Stimulated activated CD8-positive, alpha-beta memory T cell treated with anti-CD3 and anti-CD28 coated beads, Interleukin-4, amount 100 ng/mL, for 1 hour (primary cell): ENCODE measurements at regions not wholly inside any gene's neighbourhood (a gene's known extent, or its start where the extent isn't known, plus 50 kb on each side); places are given as distances from the start of the nearest gene placed in this dataset.
"Not testable (repeated sequence)": the region's sequence is repeated elsewhere in the genome, so short reads cannot be mapped to it uniquely, and the experiment has no call there.

Experiments used
- DNase-seq, 2 donors: peaks; one replicate each; pipeline ENCODE4 v3.0.0-alpha.2; 2020; ENCODE audit warnings: low read depth in 2 of 2, low spot score in 1 of 2

DNA sequence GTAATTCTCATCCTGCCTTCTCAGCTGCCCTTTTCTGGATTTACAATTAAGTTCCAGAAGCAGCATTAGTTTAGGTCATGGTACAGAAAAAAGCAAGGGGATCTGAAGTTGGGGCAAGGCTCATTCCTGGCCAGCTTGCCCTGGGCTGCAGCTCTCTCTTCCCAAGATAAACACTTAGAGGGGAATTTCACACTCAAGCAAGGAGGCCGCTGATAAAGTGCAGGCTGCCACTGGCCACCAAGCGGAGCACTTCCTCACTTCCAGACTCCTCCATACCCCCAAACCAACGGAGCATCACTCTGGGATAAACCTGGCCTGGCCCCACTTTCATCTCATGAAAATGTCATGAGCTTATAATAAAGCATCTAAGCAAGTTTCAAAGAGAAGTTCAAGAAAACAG is 445.5 kb upstream of the MKI67 start:
- DNase-seq, result no peak

DNA sequence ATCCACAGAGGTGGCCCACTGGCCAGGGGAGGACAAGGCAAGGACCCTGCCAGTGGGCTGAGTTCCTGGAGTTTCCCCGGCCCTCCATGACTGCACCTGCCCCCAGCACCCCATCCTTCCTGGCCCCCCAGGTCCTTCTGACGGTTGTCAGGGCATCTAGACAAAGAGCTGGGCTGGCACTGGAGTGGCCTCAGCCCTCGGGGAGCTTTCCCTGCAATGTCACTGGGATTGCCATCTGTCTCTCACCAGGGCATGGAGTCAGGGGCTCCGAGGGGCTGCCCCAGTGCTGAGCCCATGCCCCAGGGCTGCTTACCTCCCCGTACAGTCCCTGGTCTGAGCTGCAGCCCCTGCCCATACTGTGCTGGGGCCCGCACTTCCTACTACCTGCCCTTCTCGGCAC is 446.5 kb upstream of the MKI67 start:
- no peak for DNase-seq

DNA sequence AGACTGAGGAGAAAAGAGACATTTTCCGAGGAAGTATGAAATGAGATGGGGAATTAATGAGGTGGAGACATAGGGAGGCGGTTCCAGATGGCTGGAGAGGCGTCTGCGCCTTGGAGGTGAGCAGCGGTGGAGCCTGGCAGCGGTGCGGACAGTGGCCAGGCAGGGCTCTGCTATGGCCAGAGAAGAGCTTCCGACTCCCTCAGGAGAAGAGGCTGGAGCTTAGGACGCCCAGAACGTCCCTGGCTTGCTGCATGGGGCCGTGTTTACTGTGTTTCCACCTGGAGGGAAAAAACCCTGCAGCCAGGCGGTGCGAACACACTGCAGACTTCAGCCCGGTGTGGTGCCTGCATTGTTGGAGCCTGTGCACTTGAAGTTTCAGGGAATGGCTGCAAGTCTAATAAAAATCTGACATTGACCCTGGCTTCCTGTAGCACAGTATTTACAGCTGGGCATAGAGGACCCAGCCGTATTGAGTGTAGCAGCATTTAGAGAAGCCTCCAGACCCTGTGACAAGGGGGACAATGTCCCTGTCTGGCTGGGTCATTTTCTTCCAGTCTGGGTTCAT is 447.1 kb upstream of the MKI67 start:
- no peak for DNase-seq

DNA sequence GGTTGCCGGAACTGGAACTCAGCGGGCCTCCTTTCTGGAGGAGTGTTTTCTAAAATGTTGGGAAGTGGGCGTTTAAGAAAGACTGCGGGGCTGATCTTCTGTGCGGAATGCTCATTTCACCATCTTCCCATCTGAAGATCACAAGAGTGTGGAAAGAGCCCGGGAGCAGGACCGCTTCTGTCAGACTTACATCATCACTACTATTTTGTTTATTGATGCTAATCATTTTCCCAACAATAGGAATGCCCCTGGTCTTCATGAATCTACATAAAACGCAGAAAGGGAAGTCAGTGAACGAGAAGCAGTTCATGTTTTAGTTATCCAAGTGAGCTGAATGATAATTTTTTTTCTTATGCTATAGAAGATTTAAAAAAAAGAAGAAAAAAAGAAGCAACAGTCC is 447.8 kb upstream of the MKI67 start:
- DNase-seq, result no peak

DNA sequence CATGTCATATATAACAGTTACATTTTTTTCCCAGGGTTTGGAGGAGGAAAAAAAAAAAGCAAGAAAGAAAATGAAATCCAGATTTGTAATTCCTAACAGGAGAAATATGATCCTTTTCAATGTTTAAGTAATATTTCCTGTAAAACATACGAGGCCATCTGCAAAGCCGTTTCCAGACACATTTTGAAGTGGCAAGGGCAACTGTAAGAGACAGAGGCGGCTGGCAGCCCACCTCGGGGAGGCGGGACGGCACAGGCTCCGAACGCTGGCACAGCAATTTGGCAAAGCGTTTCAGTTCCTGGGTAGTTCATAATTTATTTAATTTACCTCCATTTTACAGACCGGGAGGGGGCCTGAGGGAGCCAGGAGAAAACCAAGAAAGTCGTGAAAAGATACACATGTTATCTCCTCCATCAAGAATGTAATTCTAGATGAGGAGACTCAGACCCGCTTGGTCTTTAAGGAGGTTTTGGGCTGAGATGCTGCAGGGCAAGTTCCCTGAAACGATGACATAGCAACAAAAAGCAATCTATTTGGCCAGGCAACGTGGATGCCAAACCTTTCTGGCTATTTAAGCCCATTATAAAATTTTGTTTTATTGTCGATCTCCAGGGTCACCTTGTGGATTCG is 448.5 kb upstream of the MKI67 start:
- DNase-seq, result no peak

DNA sequence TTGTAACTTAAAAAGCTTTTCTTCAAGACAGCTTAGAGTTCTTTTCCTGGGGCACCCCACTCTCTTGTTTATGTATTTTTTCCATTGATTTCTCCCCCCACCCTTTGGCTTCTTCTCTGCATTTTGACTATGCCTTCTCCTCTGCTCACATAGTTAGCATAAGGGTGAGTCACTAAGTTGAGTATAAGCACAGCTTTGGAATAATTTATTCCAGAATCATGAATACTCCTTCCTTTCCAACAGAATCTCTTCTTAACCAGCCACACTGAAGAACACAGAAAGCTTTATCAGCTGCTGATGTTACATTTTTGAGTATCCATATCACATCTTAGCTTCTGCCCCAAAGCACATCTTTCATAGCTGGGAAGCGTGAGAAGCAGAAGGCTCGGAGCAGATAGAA is 449.5 kb upstream of the MKI67 start:
- DNase-seq, result no peak

DNA sequence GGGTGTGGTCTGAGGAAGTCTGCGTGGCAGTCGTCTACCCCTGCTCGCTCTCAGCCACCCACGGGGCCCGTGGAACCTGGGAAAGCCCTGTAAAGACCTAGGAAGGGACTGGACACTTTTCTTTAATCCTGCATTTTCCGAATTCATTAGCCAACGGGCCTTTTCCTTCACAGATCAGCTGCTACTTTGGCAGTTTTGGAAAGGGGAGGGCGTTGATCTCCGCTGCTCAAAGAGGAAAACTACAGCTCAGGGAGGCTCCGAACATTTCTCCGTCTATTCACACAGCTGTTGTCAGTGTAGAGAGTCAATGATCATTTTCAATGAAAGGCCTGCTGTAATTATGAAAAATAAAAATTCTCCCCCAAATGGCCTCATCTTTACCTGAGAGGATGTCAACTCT is 450.1 kb upstream of the MKI67 start:
- DNase-seq, result no peak

DNA sequence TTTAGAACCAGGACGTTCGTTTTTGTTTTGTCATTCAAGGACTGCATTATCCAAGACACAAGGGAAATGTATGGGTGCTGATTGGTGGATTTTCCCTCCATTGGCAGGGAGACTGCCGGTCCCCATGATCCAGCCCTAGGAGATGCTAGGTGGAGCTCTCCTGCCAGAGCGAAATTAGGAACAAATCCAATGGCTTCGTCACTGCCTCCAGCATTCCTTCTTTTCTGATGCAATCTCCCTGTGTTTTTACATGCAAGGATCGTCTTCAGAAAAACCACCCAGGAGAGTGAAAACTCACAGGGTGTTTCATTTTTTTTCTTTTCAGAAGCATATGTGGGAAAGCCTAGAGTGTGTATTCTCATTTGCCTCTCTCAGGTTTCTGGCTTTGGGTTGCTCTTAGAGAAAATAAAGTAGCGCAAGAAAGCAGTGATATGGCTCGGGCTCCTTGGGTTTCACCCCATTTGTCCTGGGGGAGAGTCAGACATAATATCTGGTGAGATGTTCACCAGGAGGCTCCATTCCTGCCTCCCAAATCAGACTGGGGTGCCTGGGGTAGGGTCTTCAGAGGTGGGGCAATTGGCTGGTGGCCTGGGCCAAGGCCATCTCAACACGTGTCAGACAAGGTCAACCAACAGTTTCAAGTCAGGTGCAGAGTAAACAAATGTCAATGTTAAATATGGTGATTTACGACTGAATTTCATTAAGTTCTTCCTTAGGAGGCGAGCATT is 450.9 kb upstream of the MKI67 start:
- DNase-seq, result no peak

DNA sequence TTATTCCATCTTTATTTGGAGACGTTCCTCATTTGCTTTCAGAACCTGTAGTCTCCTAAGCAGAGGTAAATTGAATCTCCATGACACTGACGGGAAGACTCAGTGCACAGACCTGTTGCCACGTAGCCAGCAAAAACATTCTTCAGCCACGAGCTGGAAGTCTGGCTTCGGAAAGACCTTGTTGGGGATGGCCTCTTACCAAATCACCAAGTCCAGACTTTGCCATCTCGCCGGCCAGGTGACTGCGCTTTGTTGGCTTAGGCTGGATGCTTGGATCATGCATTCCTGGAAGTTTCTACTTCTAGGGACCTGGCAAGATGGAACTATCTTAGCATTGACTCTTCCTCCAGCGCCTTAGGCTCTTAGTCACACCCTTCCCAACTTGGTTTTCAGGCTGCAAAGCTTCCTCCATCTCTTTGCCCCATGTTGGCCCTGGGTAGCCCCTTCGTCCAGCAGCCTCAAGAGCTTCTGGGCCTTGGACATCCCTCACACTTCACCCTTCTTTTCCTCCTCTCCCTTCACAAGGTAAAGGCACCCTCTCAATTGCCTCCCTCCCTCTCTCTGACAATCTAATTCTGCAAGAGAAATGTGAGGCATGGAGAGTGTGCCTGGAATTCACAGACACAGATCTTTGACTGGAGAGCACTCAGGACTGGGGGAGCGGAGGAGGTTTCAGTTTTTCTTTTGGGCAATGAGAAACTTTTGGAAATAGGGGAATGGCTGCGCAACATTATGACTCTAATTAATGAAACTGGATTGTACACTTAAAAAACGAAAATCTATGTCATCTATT is 451.9 kb upstream of the MKI67 start:
- no peak for DNase-seq

DNA sequence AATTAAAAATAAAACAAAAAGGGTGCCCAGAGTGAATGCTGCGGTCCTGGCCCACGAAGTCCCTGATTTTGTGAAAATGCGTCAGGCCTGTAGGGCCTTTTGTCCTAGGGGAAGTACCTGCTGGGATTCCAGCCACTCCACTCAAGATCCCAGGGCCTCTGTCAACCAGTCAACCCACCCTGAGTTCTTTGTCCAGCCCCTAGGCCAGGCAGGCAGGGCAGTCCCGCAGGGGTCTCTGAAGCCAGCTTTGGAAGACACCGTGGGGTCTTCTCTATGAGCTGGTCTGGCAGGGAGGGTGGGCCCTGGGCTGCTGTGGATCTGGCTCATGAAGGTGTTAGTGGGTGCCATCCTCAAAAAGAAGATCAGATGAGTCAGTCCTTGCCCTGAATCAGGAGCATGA is 452.5 kb upstream of the MKI67 start:
- no peak for DNase-seq

DNA sequence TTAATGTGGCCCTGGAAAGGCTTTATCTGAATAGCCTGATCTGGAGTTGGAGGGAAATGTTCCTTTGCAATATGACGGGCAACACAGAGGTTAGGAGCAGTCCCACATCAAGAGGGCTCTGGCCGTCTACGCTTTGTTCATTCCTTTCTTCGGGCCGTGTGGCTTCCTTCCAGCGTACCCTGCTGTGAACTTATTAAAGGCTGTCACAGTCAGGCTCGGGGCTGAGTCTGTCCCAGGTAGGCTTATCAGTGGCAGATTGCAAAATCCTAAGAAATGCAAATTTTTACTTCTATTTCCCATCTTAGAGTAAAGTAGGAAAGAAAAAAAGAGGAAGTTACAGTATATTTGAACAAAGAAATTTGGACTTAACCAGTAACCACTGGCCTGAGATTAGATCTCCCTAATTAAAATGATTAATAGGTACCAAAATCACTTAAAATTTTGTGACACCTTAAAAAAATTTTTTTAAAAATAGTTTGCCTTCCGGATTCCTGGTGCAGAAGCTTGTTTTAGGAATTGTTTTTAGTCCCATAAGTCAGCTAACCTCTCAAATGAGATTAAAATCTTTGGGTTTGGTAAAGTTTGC is 453.1 kb upstream of the MKI67 start:
- DNase-seq, result no peak

DNA sequence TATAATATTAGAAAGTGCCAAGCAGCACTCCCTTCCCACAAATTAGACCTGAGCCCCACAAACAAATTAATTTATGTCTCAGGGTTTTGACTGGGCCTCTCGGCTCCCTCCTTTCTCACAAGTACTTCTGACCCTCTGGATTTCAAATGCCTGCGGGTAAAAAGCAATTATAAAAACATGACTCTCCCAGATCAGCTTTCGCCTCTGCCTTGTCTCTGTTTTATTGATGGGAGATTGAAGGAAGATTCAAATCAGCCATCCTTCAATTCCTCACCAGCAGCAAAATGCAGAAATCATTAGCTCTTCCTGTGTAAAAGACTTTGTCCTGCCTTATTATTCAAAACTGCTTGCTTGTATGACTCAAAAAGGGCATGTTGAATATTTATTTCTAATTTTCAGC is 453.7 kb upstream of the MKI67 start:
- DNase-seq, result no peak

DNA sequence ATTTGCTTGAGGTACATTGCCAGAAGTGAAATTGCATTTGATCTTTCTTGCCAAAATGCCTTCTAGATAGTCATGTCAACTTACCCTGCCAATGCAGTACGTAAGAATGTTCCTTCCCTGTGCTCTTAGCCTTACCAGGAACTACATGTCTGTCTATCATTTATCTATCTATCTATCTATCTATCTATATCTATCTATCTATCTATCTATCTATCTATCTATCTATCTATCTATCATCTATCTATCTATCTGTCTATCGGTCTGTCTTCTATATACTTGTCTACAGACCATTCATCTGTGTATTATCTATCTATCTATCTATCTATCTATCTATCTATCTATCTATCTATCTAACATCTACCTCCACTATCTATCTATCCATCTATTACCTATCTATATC is 456.9 kb upstream of the MKI67 start:
- DNase-seq, result not testable (repeated sequence)

DNA sequence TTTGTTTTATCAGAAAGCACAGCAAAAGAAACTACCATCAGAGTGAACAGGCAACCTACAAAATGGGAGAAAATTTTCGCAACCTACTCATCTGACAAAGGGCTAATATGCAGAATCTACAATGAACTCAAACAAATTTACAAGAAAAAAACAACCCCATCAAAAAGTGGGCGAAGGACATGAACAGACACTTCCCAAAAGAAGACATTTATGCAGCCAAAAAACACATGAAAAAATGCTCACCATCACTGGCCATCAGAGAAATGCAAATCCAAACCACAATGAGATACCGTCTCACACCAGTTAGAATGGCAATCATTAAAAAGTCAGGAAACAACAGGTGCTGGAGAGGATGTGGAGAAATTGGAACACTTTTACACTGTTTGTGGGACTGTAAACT is 460.4 kb upstream of the MKI67 start:
- DNase-seq, result not testable (repeated sequence)

DNA sequence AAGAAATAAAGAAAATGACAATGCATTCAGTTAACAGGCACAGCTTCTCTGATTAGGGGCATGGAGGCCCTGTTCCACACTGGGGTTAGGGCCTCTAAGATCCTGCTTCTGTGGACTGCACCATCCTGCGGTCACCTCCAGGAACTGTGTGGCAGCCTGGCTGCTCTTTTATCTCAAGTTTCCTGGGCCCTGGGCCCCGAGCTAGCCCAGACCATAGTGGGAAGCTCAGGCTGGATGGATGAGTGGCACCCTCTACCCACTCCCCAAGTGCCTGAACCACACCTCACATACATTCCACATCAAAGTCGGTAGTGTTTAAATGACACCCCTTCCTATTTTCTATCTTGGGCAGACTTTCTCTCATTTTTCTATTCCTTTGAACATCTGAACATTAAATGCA is 461.5 kb upstream of the MKI67 start:
- no peak for DNase-seq

DNA sequence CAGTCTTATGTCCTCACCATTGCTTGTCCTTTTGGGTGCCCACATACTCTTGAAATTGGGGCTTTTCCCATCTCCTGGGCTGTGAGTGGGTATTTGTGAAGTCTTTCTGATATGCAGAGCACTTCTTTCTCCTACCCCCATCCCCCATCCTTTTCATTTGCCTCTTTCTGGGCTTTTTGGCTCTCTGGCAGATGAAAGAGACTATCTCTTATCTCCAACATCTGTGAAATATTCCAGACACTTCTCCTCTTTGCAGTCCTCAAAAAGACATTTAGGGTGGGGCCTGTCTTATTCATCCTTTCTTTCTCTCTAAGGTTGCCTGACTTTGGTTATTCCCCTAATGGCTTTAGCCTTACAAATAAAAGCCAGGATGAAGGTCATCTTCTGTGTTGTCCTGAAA is 462.2 kb upstream of the MKI67 start:
- DNase-seq, result no peak

DNA sequence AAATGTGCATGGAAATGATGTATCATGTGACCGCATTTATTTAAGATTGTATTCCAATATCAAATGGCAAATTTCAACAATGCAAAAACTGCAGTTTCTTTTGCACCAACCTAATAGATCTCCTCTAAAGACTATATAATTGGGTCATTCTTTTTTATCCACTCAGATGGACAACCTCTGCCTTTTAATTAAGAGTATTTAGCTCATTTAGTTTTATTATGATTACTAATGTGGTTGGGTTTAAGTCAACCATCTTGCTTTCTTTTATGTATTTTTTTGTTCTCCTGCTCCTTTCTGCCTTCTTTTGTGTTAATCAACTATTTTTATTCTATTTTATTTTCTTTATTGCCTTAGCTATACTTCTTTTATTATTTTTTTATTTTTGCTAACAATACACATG is 468.5 kb upstream of the MKI67 start:
- DNase-seq, result no peak

DNA sequence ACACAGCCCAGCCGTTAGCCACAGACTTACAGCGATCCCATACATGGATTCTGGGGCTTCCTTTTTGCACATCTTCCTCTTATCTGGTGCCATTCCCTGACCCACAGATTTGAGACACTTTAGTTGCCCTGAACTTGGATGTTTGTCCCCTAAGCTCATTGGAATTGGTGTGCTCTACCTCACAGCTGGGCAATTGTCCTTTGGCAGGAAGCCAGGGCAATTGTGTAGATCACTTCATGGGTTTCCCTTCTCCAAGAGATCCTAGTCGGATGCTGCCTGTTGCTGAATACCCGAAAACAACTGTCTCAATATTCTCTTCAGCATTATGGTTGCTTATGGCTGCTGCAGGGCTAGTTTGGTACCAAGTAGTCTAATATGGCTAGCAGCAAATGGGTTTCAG is 470.7 kb upstream of the MKI67 start:
- no peak for DNase-seq

DNA sequence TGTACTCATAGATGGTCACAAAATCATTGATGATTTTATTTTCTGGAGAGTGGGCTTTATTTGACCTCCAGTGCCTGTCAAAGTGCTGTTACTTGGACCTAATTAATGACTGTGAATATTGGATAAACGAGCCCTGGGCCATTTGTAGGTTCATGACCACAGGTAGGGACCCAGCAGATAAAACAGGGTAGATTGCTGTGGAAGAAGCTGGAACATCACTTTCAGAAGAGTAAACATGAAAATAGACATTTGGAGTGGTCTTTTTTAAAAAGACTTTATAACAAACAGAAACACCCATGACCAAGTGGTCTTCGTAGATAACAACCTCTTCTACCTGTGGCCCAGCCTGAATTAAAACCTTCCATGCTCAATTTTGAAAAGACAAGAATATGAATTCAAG is 472.8 kb upstream of the MKI67 start:
- no peak for DNase-seq

DNA sequence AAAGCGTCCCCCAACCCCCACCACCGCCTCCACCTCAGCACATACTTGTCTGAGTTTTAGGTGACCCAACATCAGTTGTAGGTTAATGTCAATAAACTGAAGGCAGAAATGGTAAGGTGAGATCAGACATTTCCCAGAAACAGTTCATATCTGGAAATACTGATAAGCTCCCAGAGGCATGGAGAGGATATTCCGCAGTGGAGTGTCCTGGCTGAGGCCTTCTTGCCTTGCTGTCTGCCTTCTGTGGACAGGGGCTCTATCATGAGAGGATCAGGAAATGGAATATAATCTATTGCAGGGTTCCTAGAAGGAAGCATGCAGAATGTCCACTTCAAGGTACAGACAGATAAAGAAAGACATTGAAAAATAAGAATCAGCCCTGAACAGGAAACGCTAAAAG is 473.3 kb upstream of the MKI67 start:
- DNase-seq, result no peak

DNA sequence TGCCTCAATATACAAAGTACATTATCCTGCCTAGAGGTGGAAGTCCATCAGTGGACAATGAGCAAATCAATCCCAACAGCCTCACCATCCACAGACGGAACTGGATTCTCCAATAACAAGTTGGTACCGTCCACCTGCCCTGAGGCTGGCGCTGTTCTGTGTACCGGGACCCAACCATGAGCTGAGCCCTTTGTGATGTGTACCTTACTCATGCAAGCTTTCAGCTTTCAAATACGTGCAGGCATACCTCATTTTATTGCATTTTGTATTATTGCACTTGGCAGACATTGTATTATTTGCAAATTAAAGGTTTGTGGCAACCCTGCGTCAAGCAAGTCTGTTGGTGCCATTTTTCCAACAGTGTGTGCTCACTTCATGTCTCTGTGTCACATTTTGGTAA is 476.0 kb upstream of the MKI67 start:
- DNase-seq, result no peak

DNA sequence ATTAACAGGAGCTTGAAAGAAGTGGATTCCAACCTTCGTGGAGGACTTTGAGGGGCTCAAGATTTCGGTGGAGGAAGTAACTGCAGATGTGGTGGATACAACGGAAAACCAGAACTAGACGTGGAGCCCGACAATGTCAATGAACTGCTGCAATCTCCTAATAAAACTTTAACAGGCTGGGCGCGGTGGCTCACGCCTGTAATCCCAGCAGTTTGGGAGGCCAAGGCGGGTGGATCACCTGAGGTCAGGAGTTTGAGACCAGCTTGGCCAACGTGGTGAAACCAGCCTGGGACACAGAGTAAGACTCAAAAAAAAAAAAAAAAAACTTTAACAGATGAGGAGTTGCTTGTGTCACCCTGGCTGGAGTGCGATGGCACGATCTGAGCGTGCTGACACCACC is 477.8 kb upstream of the MKI67 start:
- no peak for DNase-seq
